Caki2 (cell line): ENCODE measurements at regions not wholly inside any gene's neighbourhood (a gene's known extent, or its start where the extent isn't known, plus 50 kb on each side); places are given as distances from the start of the nearest gene placed in this dataset.
"Not testable (repeated sequence)": the region's sequence is repeated elsewhere in the genome, so short reads cannot be mapped to it uniquely, and the experiment has no call there.

Experiments
- DNase-seq: peaks from one replicate; pipeline ENCODE4 v3.0.0-alpha.2; 2015; ENCODE audit warnings: low read depth
- in situ Hi-C: cut with HindIII; loops from 2 replicates; pipeline ENCODE4 v1.10.0; 2016; ENCODE audit warnings: low sequenced_read_pairs, low pct_unique_long_range_greater_than_20kb, mixed read lengths

- no peak for DNase-seq
- in situ Hi-C loops = no loop called here
Observed at GRCh38 chr20:55646851-55647250, 358.5 kb downstream of the CBLN4 start.

DNA sequence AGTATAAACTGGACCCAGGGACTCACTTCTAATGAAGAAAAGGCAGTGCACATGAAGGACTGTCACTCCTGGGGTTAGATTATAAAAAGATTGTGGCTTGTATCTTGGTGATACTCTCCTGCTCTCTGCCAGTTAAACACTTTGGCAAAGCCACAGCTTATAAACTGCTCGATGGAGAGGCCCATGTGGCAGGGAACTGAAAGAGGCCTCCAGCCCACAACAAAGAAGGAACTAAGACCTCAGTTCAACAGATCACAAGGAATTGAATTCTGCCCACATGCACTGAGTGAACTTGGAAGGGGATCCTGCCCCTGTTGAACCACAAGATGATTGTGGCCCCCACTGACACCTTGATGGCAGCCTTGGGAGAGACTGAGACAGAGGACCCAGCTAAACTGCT, 363.8 kb downstream of the CBLN4 start:
- DNase-seq = no peak
- in situ Hi-C loops = no loop called here

DNA sequence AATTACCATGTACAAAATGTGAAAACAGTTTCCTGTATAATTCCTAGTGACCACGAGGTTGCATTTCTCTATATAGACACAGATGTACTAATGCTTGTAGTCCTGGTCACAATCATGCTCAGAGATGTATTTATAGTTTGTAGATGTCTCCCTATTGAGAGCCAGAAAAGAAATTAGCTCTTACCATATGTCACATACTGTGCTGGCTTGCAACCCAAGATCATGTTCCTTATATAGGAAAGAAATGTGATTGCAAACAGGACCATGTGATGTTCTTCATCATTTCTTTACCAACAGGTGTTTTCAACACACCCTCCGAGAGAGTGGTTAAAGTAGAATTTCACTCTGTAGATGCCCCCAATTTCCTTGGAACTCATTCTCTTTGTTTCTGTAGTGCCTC, 369.4 kb downstream of the CBLN4 start:
- in situ Hi-C loops = no loop called here
- DNase-seq = no peak

DNA sequence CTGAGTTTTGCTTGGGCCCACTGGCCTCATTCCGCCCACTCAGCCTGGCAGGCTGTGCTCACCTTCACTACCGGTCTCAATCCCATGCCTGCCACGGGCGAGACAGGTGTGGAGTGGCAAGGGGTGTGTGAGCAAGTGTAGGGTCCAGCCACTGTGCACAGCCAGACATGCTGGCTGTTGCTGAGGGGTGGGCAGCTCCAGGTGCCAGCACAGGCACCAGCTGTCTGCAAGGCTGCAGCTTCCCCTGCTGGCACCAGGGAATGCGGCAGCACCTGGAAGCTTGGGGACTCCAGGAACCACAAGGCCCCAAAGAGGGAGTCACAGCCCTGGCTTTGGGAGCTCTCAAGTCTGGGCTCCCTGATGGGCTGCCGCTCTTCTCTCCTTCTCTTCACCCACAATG, 372.7 kb downstream of the CBLN4 start:
- no peak for DNase-seq
- in situ Hi-C loops = no loop called here

GRCh38 chr20:55629143-55629542, 376.2 kb downstream of the CBLN4 start:
- DNase-seq, in situ Hi-C loops: not testable (repeated sequence)

GRCh38 chr20:55626716-55627115, 378.6 kb downstream of the CBLN4 start:
- in situ Hi-C loops = no loop called here
- DNase-seq = no peak

DNA sequence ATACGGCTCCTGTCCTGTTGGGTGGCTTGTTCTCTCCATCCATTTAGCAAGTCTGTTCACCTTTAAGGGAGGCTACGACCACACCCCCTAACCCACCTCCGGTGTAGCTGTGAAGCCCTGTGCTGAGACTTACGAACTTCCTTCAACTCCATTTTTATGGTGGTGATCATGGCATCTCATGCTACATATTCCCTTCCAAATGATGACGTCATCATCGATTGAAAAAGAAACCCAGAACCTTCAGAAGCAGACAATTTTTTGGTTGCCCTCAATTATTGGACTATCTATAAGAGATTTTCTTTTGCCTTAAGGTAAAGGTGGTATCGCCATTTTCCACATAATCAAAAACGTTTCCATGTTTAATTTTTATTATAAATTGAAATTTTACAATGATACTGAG, 389.0 kb downstream of the CBLN4 start:
- no peak for DNase-seq
- in situ Hi-C loops = no loop called here

- in situ Hi-C loops = no loop called here
- no peak for DNase-seq
Observed at GRCh38 chr20:55615818-55616217, 389.5 kb downstream of the CBLN4 start.

DNA sequence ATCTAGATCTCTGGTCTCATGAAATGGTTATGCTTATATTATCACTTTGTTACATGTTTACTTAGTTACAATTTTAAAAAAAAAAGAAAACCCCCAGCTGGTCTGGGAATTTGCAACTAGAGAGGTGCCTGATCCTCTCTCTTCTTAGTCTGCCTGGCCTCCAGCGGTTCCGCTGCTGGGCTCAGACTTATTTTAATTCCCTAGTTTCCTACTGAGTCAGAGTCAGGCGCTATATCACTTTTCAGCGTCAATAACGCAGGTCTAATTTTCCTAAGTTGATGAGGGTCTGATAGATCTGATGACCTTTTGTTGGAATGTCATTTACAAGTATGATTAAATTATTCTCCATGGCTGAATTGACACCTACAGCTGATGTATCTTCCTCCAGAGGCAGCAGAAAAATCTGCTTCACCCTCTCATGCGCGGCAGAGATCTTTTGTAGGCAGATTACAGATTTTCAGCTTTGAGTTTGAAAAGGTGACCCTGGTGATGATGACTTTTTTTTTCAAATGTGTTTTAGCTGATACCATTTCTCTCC, 391.0 kb downstream of the CBLN4 start:
- no peak for DNase-seq
- in situ Hi-C loops = no loop called here

DNA sequence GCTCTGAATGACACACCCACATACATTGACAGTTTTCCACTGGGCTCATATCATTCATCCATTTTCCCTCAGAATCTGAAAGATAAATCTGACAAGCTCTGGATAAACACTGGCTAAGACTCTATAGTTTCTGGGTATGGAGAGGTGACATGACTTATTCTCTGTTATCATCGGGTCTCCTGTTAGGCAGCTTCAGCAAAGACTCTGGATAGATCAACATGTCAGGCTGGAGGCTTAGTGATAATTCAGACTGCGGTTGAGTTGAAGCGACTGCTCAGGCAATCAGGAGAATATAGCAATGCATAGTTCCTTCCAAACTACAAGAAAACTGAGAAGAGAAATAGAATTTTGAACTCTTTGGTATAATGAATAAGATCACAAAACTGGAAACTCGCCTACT, 394.6 kb downstream of the CBLN4 start:
- in situ Hi-C loops = no loop called here
- no peak for DNase-seq

DNA sequence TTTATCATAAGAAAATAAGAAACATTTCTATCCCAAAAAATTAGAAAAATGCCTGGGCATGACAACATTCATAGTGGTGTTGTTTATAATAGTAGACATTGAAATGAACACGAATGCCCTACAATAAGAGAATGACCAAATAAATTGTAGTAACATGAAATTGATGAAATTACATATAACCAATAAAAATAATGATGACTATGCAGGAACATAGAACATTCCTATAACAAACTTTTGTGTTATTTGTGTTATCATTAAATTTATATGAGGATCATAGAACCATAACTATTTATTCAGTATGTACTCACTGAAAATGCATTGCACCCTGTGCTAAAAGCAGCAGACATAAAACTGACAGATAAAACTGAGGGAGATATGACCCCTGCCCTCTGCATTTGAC, 399.7 kb downstream of the CBLN4 start:
- in situ Hi-C loops = no loop called here

GRCh38 chr20:55597526-55597925, 407.8 kb downstream of the CBLN4 start:
- in situ Hi-C loops = no loop called here
- DNase-seq = no peak

More for the DNA sequence above, 399.7 kb downstream of the CBLN4 start:
- DNase-seq = no peak

DNA sequence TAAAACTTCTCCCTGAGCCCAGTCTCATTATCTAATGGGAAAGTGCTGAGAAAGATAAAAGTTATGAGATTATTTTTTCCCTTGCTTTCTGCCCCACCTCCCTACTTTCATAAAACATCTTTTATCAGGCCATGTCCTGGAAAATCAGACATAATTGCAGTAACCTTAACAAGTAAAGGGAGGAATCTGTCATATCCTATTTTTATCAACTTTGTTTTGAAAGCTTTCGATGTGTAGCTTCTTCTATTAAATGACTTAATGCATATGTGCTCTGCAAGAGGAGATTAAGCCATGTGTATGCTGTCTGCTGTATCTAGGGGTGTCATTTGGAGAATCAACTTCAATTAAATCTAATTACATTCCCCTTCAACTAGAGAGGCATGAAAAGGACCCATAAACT, 408.9 kb downstream of the CBLN4 start:
- no peak for DNase-seq
- in situ Hi-C loops = no loop called here

GRCh38 chr20:55592866-55593265, 412.5 kb downstream of the CBLN4 start:
- in situ Hi-C loops = no loop called here

GRCh38 chr20:55586610-55587009, 418.7 kb downstream of the CBLN4 start:
- no peak for DNase-seq
- in situ Hi-C loops = no loop called here

More at GRCh38 chr20:55592866-55593265, 412.5 kb downstream of the CBLN4 start:
- no peak for DNase-seq

GRCh38 chr20:55584964-55585363, 420.4 kb downstream of the CBLN4 start:
- in situ Hi-C loops = no loop called here
- DNase-seq = no peak

GRCh38 chr20:55584307-55584706, 421.0 kb downstream of the CBLN4 start:
- no peak for DNase-seq
- in situ Hi-C loops = no loop called here

- in situ Hi-C loops = no loop called here
- DNase-seq = no peak
Observed at GRCh38 chr20:55583036-55583435, 422.3 kb downstream of the CBLN4 start.

DNA sequence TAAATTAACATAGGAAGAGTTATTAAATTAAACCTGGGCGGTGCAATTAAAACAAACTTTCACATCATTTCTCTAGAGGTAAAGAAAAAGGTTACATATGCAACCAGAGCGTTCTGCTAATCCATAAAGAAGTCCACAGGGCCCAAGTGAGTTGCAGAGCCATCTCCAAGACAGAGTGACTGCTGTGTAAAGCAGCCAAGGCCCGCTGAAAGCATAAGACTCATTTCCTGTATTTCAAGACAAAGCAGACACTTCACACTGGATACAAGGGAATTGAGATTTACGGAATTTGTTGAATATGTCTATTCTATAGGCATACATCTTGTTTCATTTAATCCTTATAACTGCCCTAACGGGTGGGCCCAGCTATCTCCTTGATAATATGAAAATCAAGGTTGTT, 422.8 kb downstream of the CBLN4 start:
- in situ Hi-C loops = no loop called here
- no peak for DNase-seq

- DNase-seq = no peak
- in situ Hi-C loops = no loop called here
Observed at GRCh38 chr20:55581519-55581918, 423.8 kb downstream of the CBLN4 start.

DNA sequence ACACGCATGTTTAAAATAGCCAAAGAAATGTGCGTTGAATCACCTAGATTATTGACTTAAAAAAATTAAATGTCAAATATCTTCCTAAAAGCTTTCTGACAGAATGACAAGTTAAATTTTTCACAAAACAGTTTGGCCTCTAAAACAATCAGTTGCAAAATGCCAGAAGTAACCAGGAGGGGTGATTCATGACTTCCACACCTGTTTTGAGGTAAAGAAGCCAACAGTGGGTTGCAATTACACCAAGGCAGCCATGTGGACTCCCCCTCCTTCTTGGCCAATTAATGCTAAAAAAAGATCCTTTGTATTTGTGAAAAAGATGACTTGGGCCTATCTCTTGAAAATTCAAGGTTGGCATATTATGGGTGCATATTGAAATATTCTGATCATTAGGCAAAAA, 424.8 kb downstream of the CBLN4 start:
- in situ Hi-C loops = no loop called here
- DNase-seq = no peak
